ENCODE measurements at regions not wholly inside any gene's neighbourhood (a gene's known extent, or its start where the extent isn't known, plus 50 kb on each side); places are given as distances from the start of the nearest gene placed in this dataset.

DNA sequence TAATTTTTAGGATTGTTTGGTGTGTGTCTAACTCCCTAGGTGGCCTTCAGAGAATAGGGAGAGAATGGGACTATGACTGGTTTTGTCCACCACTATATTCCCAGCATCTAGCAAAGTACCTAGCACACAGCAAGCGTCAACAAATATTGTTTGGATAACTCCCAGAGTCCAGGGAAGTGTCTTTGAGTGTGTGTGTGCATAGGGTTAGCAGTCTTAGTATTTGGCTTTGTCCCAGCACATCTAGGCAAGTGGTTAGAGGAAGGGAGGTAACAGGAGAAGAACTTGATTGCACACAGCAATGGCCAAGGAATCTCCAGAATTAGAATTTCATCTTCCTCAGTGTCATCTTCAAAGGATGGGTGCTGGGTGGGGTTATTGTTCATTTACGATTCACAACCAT lies 385.4 kb upstream of the CDH5 start:
- Mint-ChIP-seq H3K27ac (no peak overlapping the region), H3K4me1 (no peaks in the 10 kb centered on the region), H3K4me3 (no peak overlapping the region), H3K36me3 (no peaks in the 10 kb centered on the region), H3K9me3 (no peaks in the 10 kb centered on the region), H3K27me3 (no peaks in the 10 kb centered on the region)
- DNase-seq (ENCODE audit: low spot score in 2 of 2), result no peak
- ATAC-seq (ENCODE audit: low read depth), result no peak

GRCh38 chr16:65975049-65975708 lies 391.3 kb upstream of the CDH5 start:
- no peak overlapping the region for H3K27ac Mint-ChIP-seq
- no peak for ATAC-seq (ENCODE audit: low read depth)
- H3K9me3 Mint-ChIP-seq, result peaks cover 7% of the 10 kb centered on the region
- no peaks in the 10 kb centered on the region for H3K27me3 Mint-ChIP-seq
- H3K4me3 Mint-ChIP-seq, result no peak overlapping the region
- H3K36me3 Mint-ChIP-seq, result no peaks in the 10 kb centered on the region
- DNase-seq (ENCODE audit: low spot score in 2 of 2), result no peak
- no peaks in the 10 kb centered on the region for H3K4me1 Mint-ChIP-seq

- ATAC-seq (ENCODE audit: low read depth) (no peak), DNase-seq (ENCODE audit: low spot score in 2 of 2) (no peak)
- H3K9me3 Mint-ChIP-seq, result peaks cover 5% of the 10 kb centered on the region
- H3K4me3 Mint-ChIP-seq, result no peak overlapping the region
- no peaks in the 10 kb centered on the region for H3K4me1 Mint-ChIP-seq
- H3K27ac Mint-ChIP-seq, result no peak overlapping the region
- no peaks in the 10 kb centered on the region for H3K36me3 Mint-ChIP-seq
- no peaks in the 10 kb centered on the region for H3K27me3 Mint-ChIP-seq
Observed at GRCh38 chr16:65967376-65967775, 399.1 kb upstream of the CDH5 start.

GRCh38 chr16:65965628-65966027 lies 400.9 kb upstream of the CDH5 start:
- Mint-ChIP-seq H3K9me3 (peaks cover 5% of the 10 kb centered on the region), H3K27ac (no peak overlapping the region), H3K4me1 (no peaks in the 10 kb centered on the region), H3K27me3 (no peaks in the 10 kb centered on the region), H3K4me3 (no peak overlapping the region), H3K36me3 (no peaks in the 10 kb centered on the region)
- DNase-seq (ENCODE audit: low spot score in 2 of 2), result no peak
- ATAC-seq (ENCODE audit: low read depth), result no peak

DNA sequence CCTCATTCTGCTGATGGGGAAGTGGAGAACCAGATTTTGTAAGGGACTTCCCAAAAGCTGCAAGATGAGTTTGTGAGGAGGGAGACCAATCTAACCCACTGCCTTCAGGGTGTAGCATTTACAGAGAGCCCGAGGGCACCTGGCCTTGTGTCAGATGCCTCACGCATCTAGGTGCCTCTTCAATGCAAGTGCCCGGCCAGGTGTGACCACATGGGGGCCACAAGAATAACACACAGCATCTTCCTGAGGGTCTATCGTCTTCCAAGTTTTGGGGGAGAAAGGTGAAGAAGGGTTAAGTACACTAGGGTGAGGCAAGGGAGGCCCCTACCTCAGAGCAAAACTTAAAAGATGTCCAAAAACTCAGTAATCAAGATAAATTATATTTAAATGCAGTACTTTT lies 401.7 kb upstream of the CDH5 start:
- Mint-ChIP-seq H3K27ac (no peak overlapping the region), H3K27me3 (no peaks in the 10 kb centered on the region), H3K36me3 (no peaks in the 10 kb centered on the region), H3K9me3 (peaks cover 5% of the 10 kb centered on the region), H3K4me3 (no peak overlapping the region), H3K4me1 (no peaks in the 10 kb centered on the region)
- DNase-seq (ENCODE audit: low spot score in 2 of 2) (no peak), ATAC-seq (ENCODE audit: low read depth) (no peak)

- DNase-seq (ENCODE audit: low spot score in 2 of 2), result no peak
- Mint-ChIP-seq H3K27me3 (no peaks in the 10 kb centered on the region), H3K4me1 (no peaks in the 10 kb centered on the region), H3K36me3 (no peaks in the 10 kb centered on the region), H3K27ac (no peak overlapping the region), H3K4me3 (no peak overlapping the region), H3K9me3 (peaks cover 5% of the 10 kb centered on the region)
- no peak for ATAC-seq (ENCODE audit: low read depth)
Observed at GRCh38 chr16:65961476-65962143, 404.9 kb upstream of the CDH5 start.

- ATAC-seq (ENCODE audit: low read depth) (no peak), DNase-seq (ENCODE audit: low spot score in 2 of 2) (no peak)
- no peak overlapping the region for H3K27ac Mint-ChIP-seq
- H3K4me3 Mint-ChIP-seq, result no peak overlapping the region
- H3K9me3 Mint-ChIP-seq, result peaks cover 5% of the 10 kb centered on the region
- H3K36me3 Mint-ChIP-seq, result no peaks in the 10 kb centered on the region
- no peaks in the 10 kb centered on the region for H3K27me3 Mint-ChIP-seq
- H3K4me1 Mint-ChIP-seq, result no peaks in the 10 kb centered on the region
Observed at GRCh38 chr16:65959983-65960382, 406.5 kb upstream of the CDH5 start.

DNA sequence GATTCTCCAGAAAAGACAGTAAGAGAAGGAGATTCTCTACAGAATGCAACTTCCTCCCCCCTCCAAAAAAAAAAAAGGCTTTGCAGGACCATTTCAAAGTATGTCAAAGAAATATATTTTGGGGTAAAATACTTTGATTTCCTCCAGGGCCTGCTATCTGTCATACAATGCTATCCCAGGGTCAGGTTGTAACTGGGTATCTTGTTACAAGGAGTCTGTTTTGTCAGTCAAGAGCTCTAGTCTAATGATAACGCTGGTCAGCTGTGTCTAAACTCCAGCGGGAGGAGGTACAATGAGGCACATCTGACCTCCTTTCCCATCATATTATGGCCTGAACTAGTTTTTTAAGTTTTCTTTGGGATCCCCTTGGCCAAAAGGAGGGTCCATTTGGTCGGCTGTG lies 408.4 kb upstream of the CDH5 start:
- no peak for ATAC-seq (ENCODE audit: low read depth)
- Mint-ChIP-seq H3K27me3 (no peaks in the 10 kb centered on the region), H3K36me3 (no peaks in the 10 kb centered on the region), H3K4me1 (no peaks in the 10 kb centered on the region), H3K9me3 (peaks cover 5% of the 10 kb centered on the region), H3K4me3 (no peak overlapping the region), H3K27ac (no peak overlapping the region)
- DNase-seq (ENCODE audit: low spot score in 2 of 2), result no peak

DNA sequence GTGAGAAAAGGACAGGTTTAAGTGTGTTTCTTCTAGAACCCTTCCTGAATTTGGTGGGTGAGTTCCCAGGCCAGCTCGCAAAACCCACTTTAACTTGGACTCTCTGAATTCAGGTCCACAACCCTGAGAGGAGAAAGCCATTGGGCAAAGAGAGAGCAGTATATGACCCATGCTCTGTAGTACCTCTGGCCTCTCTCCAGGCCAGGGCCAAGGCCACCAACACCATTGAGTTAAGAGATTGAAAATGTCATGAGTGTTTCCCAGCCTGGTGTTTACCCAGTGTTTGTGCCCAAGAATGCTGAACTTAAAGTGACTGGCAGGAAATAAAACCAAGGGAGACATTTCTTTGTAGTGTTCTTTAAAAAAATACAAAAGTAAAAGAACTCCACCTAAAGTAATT lies 410.4 kb upstream of the CDH5 start:
- H3K4me3 Mint-ChIP-seq, result no peak overlapping the region
- peaks cover 2% of the 10 kb centered on the region for H3K9me3 Mint-ChIP-seq
- H3K27me3 Mint-ChIP-seq, result no peaks in the 10 kb centered on the region
- no peak overlapping the region for H3K27ac Mint-ChIP-seq
- no peak for DNase-seq (ENCODE audit: low spot score in 2 of 2)
- H3K36me3 Mint-ChIP-seq, result no peaks in the 10 kb centered on the region
- no peaks in the 10 kb centered on the region for H3K4me1 Mint-ChIP-seq
- ATAC-seq (ENCODE audit: low read depth), result no peak

GRCh38 chr16:65954446-65954845 lies 412.0 kb upstream of the CDH5 start:
- no peak overlapping the region for H3K27ac Mint-ChIP-seq
- no peak for ATAC-seq (ENCODE audit: low read depth)
- no peaks in the 10 kb centered on the region for H3K4me1 Mint-ChIP-seq
- no peaks in the 10 kb centered on the region for H3K9me3 Mint-ChIP-seq
- no peak for DNase-seq (ENCODE audit: low spot score in 2 of 2)
- H3K4me3 Mint-ChIP-seq, result no peak overlapping the region
- no peaks in the 10 kb centered on the region for H3K27me3 Mint-ChIP-seq
- H3K36me3 Mint-ChIP-seq, result no peaks in the 10 kb centered on the region

GRCh38 chr16:65950211-65950610 lies 416.3 kb upstream of the CDH5 start:
- H3K4me1 Mint-ChIP-seq, result no peaks in the 10 kb centered on the region
- ATAC-seq (ENCODE audit: low read depth), result no peak
- peaks cover 2% of the 10 kb centered on the region for H3K9me3 Mint-ChIP-seq
- no peaks in the 10 kb centered on the region for H3K36me3 Mint-ChIP-seq
- H3K27me3 Mint-ChIP-seq, result no peaks in the 10 kb centered on the region
- H3K27ac Mint-ChIP-seq, result no peak overlapping the region
- DNase-seq (ENCODE audit: low spot score in 2 of 2), result no peak
- H3K4me3 Mint-ChIP-seq, result no peak overlapping the region

DNA sequence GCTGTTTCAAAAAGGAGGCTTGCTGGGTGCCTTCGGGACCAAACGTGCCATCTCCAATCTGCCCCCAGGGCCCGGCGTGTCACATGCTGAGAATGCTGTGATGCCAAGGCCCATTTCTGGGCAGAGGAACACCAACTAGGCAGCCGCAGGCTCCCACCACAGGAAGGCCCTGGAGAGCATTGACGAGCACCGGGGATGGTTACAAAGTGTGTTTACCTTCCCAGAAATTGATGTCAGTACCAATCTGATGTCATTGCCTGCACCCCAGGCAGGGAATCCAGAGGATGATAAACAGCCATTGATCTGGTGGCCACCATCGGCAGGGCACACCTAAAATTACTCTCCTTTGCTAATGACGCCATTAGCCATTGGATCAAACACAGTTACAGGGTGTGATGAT lies 418.1 kb upstream of the CDH5 start:
- Mint-ChIP-seq H3K27me3 (no peaks in the 10 kb centered on the region), H3K4me1 (no peaks in the 10 kb centered on the region), H3K27ac (no peak overlapping the region), H3K9me3 (peaks cover 5% of the 10 kb centered on the region), H3K4me3 (no peak overlapping the region), H3K36me3 (no peaks in the 10 kb centered on the region)
- no peak for ATAC-seq (ENCODE audit: low read depth)
- no peak for DNase-seq (ENCODE audit: low spot score in 2 of 2)

GRCh38 chr16:65947951-65948350 lies 418.5 kb upstream of the CDH5 start:
- H3K4me3 Mint-ChIP-seq, result no peak overlapping the region
- no peaks in the 10 kb centered on the region for H3K27me3 Mint-ChIP-seq
- no peak overlapping the region for H3K27ac Mint-ChIP-seq
- H3K36me3 Mint-ChIP-seq, result no peaks in the 10 kb centered on the region
- no peak for ATAC-seq (ENCODE audit: low read depth)
- peaks cover 5% of the 10 kb centered on the region for H3K9me3 Mint-ChIP-seq
- DNase-seq (ENCODE audit: low spot score in 2 of 2), result no peak
- no peaks in the 10 kb centered on the region for H3K4me1 Mint-ChIP-seq

DNA sequence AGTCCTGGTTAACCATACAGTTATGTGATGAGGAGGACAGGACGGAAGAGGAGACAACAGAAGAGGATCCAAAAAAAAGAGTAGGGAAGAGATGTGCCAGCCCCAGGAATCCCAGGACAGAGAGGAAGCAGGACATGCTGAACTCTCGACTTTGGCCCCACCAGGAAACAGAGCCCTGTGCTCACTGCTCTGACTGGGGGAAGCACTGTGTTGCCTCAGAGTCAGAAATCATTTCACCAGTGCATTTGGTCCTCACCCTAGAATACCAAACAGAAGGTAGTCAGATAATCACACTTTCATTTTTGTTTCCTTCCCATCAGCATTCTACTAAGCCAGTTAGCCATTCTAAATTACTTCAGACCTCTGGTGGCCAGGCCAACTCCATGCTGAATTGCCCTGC lies 421.0 kb upstream of the CDH5 start:
- no peaks in the 10 kb centered on the region for H3K27me3 Mint-ChIP-seq
- no peaks in the 10 kb centered on the region for H3K4me1 Mint-ChIP-seq
- H3K27ac Mint-ChIP-seq, result no peak overlapping the region
- no peak overlapping the region for H3K4me3 Mint-ChIP-seq
- DNase-seq (ENCODE audit: low spot score in 2 of 2), result no peak
- ATAC-seq (ENCODE audit: low read depth), result no peak
- peaks cover 7% of the 10 kb centered on the region for H3K9me3 Mint-ChIP-seq
- no peaks in the 10 kb centered on the region for H3K36me3 Mint-ChIP-seq

DNA sequence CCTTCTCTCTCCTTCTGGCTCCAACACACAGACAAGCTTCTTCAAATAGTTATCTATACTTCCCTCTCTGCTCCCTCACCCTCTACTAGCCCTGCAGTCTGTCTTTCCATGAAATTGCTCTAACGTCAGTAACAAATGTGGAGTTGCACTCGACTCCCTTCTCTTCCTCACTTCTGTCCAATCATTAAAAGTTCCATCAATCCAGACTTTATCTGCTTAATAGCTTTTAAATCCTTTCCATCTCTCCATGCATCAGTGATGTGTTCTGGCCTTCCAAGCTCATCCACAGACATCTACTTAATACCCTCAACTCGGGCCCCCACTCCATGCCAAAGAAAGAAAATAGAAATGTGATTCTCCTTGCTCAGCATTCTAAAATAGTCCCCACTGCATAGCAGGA lies 422.1 kb upstream of the CDH5 start:
- H3K27me3 Mint-ChIP-seq, result no peaks in the 10 kb centered on the region
- DNase-seq (ENCODE audit: low spot score in 2 of 2) (no peak), ATAC-seq (ENCODE audit: low read depth) (no peak)
- no peak overlapping the region for H3K27ac Mint-ChIP-seq
- no peak overlapping the region for H3K4me3 Mint-ChIP-seq
- no peaks in the 10 kb centered on the region for H3K36me3 Mint-ChIP-seq
- no peaks in the 10 kb centered on the region for H3K4me1 Mint-ChIP-seq
- peaks cover 7% of the 10 kb centered on the region for H3K9me3 Mint-ChIP-seq
